ENCODE measurements at regions not wholly inside any gene's neighbourhood (a gene's known extent, or its start where the extent isn't known, plus 50 kb on each side); places are given as distances from the start of the nearest gene placed in this dataset.
"Not testable (repeated sequence)": the region's sequence is repeated elsewhere in the genome, so short reads cannot be mapped to it uniquely, and the experiment has no call there.

DNA sequence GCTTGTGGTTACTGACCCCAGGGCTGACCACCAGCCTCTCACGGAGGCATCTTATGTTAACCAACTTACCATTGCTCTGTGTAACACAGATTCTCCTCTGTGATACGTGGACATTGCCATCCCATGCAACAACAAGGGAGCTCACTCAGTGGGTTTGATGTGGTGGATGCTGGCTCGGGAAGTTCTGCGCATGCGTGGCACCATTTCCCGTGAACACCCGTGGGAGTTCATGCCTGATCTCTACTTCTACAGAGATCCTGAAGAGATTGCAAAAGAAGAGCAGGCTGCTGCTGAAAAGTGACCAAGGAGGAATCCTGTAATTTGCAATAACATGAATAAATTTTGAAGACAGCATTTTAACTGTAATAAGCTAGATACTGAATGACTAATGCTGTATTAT is 179.0 kb upstream of the XIST start:
- TF ChIP-seq CTCF (IDR thresholded peaks at IDR 0.05 in 4 of 5, conservative IDR thresholded peaks at IDR 0.05 in 1 of 5); POLR2A (IDR thresholded peaks at IDR 0.05): not testable (repeated sequence)
